ENCODE measurements at regions not wholly inside any gene's neighbourhood (a gene's known extent, or its start where the extent isn't known, plus 50 kb on each side); places are given as distances from the start of the nearest gene placed in this dataset.

GRCh38 chr2:10238991-10239485 is 63.7 kb upstream of the HPCAL1 start:
- no peak overlapping the region for H3K27ac Mint-ChIP-seq

GRCh38 chr2:10239561-10239967 is 63.1 kb upstream of the HPCAL1 start:
- ChIA-PET POLR2A (no interaction called here), CTCF (interaction anchor here (1.5 kb wide), 1 partner anchor 11 kb away, joined by 3 read pairs; no protein-coding TSS in a partner anchor)
- TF ChIP-seq CTCF (IDR thresholded peaks at IDR 0.05) = no peak
- intact Hi-C loops (cut with micrococcal nuclease) = no loop called here
- no peak overlapping the region for H3K27ac Mint-ChIP-seq
- H3K9me3 Mint-ChIP-seq = no peaks in the 10 kb centered on the region
- ATAC-seq (peak; percentile 17), DNase-seq (no peak)
- no peaks in the 10 kb centered on the region for H3K36me3 Mint-ChIP-seq (ENCODE audit: low read depth)
- H3K27me3 Mint-ChIP-seq = no peaks in the 10 kb centered on the region
- no peak overlapping the region for H3K4me3 Mint-ChIP-seq
- H3K4me1 Mint-ChIP-seq (ENCODE audit: low read depth) = no peaks in the 10 kb centered on the region

More at GRCh38 chr2:10238991-10239485, 63.7 kb upstream of the HPCAL1 start:
- no peak for ATAC-seq
- no peak overlapping the region for H3K4me3 Mint-ChIP-seq
- no peak for DNase-seq
- TF ChIP-seq CTCF (IDR thresholded peaks at IDR 0.05) = no peak
- ChIA-PET POLR2A (no interaction called here), CTCF (no interaction called here)
- H3K4me1 Mint-ChIP-seq (ENCODE audit: low read depth) = no peaks in the 10 kb centered on the region
- H3K9me3 Mint-ChIP-seq = no peaks in the 10 kb centered on the region
- H3K27me3 Mint-ChIP-seq = no peaks in the 10 kb centered on the region
- H3K36me3 Mint-ChIP-seq (ENCODE audit: low read depth) = no peaks in the 10 kb centered on the region
- intact Hi-C loops (cut with micrococcal nuclease) = no loop called here

GRCh38 chr2:10240161-10240681 is 62.5 kb upstream of the HPCAL1 start:
- Mint-ChIP-seq H3K4me3 (no peak overlapping the region), H3K27ac (no peak overlapping the region), H3K36me3 (ENCODE audit: low read depth) (no peaks in the 10 kb centered on the region), H3K4me1 (ENCODE audit: low read depth) (no peaks in the 10 kb centered on the region), H3K27me3 (no peaks in the 10 kb centered on the region), H3K9me3 (no peaks in the 10 kb centered on the region)
- ChIA-PET POLR2A (no interaction called here), CTCF (interaction anchor here (1.5 kb wide), 1 partner anchor 10 kb away, joined by 3 read pairs; no protein-coding TSS in a partner anchor)
- intact Hi-C loops (cut with micrococcal nuclease) = no loop called here
- ATAC-seq (no peak), DNase-seq (no peak)
- no peak for TF ChIP-seq CTCF (IDR thresholded peaks at IDR 0.05)

GRCh38 chr2:10240911-10241610 is 61.6 kb upstream of the HPCAL1 start:
- intact Hi-C loops (cut with micrococcal nuclease) = no loop called here
- no peak for TF ChIP-seq CTCF (IDR thresholded peaks at IDR 0.05)
- H3K9me3 Mint-ChIP-seq = no peaks in the 10 kb centered on the region
- no peak overlapping the region for H3K4me3 Mint-ChIP-seq
- no peaks in the 10 kb centered on the region for H3K4me1 Mint-ChIP-seq (ENCODE audit: low read depth)
- H3K27me3 Mint-ChIP-seq = no peaks in the 10 kb centered on the region
- ATAC-seq (no peak), DNase-seq (no peak)
- H3K36me3 Mint-ChIP-seq (ENCODE audit: low read depth) = no peaks in the 10 kb centered on the region
- ChIA-PET CTCF (interaction anchor here (1.5 kb wide), 1 partner anchor 9 kb away, joined by 3 read pairs; no protein-coding TSS in a partner anchor), POLR2A (no interaction called here)
- no peak overlapping the region for H3K27ac Mint-ChIP-seq

- H3K4me3 Mint-ChIP-seq = no peak overlapping the region
- ChIA-PET CTCF (no interaction called here), POLR2A (no interaction called here)
- H3K27ac Mint-ChIP-seq = no peak overlapping the region
- DNase-seq (no peak), ATAC-seq (no peak)
- no peaks in the 10 kb centered on the region for H3K4me1 Mint-ChIP-seq (ENCODE audit: low read depth)
- no peak for TF ChIP-seq CTCF (IDR thresholded peaks at IDR 0.05)
- H3K9me3 Mint-ChIP-seq = no peaks in the 10 kb centered on the region
- H3K27me3 Mint-ChIP-seq = no peaks in the 10 kb centered on the region
- intact Hi-C loops (cut with micrococcal nuclease) = no loop called here
- H3K36me3 Mint-ChIP-seq (ENCODE audit: low read depth) = no peaks in the 10 kb centered on the region
Measured at GRCh38 chr2:10241641-10242430, 60.9 kb upstream of the HPCAL1 start.
